HG03280 (cell line): ENCODE measurements at regions not wholly inside any gene's neighbourhood (a gene's known extent, or its start where the extent isn't known, plus 50 kb on each side); places are given as distances from the start of the nearest gene placed in this dataset.

ENCODE experiments used
- ATAC-seq: cut with Tn5 transposase; IDR thresholded peaks from one replicate; pipeline ENCODE4 v1.9.1; 2021; ENCODE audit warnings: mild to moderate bottlenecking, moderate library complexity; ENCODE audit not compliant: unreplicated experiment

DNA sequence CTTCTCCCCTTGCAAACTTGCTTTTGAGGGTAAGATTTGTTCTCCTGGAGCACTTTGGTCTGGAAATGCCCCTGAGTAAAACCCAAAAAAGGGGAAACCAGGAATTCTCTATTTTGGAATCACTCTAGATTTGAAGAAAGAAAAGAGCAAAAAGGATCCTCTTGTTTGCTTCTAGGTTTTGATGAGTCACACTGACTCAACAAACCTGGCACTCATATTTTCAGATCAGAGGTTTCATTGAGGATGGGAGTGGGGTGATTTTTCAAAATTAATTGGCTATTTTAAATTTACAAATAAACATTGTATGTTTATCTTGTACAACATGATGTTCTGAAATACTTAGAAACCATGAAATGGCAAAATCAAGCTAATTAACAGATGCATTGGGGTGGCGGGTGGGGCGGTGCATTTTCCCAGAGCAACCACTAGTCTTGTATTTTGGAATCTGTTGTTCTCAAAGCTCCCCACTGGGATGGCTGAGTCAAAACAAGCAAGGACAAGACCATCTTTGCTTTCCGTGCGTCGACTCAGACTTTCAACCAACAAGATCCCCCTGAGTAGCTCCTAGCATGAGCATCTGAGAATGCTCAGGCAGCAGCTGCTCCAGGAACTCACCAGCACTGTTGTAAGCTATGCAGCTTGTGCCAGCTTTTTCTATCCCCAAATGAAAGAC, 451.4 kb downstream of the WDR72 start:
- no peak for ATAC-seq

DNA sequence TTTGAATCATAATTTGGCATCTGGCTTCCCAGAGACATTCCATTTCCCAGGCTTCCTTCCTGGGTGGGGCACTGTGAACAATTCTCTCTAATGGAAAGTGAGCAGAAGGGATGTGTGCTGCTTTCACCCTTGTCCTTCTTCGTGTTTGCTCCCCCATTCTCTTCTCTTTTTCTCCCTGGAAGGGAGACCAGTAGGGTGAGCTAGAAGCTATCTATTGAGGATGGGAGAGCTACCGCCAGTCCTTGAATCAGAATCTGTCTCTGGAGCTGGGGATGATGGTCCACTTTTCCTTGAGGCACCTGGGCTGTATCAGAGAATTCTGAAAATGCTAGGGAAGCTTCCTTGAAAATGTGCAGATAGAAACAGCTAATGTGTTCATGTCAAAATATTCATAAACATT, 453.9 kb downstream of the WDR72 start:
- ATAC-seq: no peak

DNA sequence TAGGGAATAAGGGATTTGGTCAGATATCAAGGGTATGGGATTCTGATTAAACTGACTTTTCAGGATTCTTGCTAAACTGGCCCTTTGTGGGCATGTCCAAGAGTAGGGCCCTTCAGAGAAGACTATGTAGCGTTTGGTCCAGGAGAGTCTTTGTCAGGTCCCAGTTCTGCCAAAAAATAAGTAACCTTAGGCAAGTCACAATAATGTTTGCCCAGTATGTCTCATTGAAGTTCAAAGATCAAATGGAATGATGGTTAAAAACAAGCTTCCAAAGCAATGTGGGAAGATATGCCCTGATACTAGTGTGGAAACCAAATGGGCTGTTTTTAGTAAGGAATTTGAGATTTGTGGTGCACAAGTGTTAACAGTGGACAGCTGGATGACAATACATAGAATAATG, 454.4 kb downstream of the WDR72 start:
- ATAC-seq: no peak

DNA sequence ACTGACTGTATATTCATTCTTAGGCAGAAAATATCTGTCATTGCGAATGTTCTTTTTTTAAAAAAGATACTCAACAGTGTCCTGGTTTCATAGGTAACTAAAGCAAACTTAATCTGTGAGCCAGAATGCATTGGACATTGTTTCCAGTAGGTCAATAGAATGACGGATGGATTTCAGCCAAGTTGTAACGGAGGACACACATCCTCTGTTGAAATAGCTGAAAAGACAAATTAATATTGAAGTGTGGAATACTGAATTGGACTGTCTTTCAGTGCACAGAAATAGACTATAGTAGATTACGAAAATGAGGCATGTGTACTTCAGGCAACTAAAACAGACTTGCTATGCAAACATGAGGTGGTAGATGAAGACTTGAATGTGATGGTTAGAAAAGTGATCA, 461.6 kb downstream of the WDR72 start:
- no peak for ATAC-seq

DNA sequence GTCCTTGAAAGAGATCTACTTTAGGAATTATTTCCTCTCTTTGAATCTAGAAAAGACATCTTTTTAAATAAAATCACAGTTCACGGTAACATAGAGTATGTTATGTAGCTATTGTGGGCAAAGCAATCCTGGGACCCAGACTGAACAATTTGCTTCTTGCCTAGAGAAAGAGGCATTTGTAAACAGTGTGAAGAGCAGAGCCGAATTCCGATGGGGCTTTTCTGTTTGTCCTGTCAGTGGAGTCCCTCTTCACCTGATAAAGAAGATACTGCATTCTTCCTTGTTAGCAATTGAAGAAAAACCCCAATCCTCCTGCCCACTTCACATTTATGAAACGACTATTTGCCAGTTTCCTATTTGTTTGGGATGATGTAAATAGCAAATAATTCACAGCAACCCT, 462.9 kb downstream of the WDR72 start:
- ATAC-seq: no peak

DNA sequence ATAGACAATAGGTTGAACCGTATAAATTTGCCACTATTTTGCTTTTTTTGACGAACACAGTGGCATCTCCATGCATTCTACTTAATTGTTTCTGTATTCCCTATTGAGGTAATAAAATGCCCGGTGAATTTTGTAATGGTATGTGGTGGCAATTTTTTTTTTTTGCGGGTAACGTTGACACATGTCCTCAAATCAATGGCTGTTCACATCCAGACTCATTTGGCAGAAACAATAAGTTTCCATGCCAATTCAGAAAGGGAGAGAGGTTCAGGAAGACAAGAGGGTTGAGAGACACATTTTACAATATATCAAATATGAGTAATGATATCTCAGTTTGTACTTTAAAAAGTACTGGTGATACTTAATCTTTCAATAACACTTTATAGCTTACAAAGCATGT, 463.9 kb downstream of the WDR72 start:
- no peak for ATAC-seq

DNA sequence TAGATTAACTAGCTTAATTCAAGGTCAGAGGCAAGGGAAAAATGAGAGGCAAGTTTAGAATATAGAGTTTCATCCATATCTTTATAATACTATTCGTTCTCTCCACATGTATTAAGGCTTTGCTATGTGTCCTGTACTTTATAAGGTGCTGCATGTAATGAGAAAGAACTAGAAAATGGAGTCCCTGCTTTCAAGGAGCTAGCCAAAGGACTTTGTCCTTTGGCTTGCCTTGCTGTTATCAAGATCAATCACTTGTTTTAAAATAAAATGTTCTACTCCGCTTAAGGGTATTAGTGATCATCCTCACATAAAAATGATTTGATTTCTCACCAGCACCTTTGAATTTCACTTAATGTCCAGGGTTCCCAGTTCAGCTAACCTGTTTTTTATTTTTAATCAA, 470.9 kb downstream of the WDR72 start:
- no peak for ATAC-seq

DNA sequence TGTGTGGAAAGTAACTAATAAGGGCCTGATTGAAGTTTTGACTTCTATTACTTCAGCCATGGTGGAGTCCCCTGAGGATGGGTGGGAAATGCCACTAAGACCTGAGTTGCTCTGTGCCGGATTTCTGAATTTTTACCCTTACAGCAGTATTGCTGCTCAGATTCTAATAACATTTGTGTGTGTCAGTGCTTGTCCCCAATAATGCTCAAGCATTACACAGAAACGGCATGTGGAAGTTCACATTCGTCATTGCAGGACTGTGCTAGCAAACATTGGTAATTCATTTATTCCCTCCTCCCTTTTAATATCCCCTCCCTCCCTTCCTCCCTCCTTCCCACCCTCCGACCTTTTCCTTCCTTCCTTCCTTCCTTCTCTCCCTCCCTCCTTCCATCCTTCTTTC, 484.5 kb upstream of the ONECUT1 start:
- ATAC-seq: no peak

DNA sequence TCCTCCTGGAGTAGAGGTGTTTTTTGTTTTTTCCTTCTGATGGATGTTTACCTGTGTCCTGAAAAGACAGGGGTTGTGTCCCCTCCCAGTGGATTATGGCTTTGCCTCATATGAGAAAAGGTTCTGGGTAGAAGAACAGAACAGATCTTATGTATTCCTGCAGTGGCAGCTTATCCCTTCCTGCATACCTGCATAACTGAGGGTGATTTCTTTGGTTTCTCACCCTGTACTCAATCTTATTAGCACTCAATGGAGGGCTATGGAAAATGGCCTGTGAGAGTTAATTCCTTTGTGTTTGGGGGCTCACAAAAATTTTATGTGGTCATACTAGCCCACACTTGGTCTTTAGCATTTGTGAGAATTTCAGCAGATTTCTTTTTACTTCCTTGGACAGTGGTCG, 482.0 kb upstream of the ONECUT1 start:
- no peak for ATAC-seq

DNA sequence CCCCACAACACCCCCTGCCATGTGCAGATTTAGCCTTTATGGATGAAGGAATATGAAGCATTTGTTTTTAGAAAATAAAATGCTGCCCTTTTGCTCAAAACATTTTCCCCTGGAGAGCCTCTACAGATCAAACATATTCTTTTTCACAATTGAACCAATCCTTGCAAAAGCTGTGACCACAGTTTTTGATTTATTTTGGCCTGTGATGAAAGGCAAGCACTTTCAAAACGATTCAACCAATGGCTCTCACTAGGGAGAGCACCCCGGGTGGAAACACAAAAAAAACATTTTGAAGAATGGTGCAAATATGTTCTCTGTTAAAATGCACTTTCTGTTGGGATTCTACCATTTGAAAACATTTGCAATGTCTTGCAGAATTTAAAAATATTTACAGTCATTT, 476.0 kb upstream of the ONECUT1 start:
- ATAC-seq: no peak

DNA sequence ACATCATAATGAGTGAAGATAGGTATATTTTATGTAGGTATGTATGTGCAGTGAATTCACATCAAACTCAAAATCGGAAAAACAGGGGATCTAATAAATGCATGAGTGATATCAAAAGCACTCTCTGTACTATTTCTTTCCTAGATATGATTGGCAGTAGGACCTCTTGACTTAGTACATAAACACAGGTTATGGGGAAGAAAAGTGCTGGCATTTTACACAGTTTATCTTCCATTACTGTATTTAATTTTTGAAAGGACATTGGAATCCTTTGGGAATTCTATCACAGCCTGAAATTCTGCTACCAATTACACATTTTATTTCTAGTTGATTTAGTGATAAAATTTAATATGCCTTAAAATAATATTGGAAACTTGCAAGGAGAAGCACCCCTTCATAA, 470.5 kb upstream of the ONECUT1 start:
- no peak for ATAC-seq

DNA sequence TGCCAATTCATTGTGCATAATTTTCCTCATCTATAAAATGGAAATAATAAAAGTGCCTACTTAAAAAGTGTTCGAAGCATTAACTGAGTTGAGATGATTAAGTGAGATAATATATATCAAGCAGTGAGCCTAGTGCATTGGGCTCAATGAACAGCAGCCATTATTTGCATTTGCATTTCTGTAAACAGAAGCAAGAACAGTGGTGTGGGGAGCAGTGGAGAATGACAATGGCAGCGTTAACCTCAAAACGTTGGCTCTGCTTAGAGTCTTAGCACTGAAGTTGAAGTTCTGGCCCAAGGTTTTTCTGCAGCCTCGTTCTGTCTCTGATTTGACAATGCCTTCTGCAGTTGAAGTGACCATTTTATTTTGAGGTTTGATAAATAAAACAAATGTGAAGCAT, 466.3 kb upstream of the ONECUT1 start:
- ATAC-seq: no peak

DNA sequence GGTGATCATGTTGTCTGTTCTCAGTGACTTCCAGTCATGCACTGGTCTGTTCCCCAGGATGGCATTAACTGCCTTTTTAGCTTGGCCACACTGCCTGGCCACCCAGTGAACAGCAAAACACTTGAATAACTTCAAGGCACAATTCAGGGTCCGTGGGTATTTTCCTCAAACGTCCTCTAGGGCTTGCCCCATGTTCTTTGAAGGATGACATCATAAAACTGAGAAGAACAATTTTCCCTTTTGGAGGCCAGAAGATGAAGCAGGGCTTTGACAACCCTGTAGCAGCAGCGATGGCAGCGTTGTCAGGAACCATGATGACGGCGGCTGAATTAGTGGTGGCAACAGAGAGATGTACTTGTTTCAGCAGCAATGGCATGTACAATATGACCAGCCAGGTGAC, 465.9 kb upstream of the ONECUT1 start:
- ATAC-seq: no peak

DNA sequence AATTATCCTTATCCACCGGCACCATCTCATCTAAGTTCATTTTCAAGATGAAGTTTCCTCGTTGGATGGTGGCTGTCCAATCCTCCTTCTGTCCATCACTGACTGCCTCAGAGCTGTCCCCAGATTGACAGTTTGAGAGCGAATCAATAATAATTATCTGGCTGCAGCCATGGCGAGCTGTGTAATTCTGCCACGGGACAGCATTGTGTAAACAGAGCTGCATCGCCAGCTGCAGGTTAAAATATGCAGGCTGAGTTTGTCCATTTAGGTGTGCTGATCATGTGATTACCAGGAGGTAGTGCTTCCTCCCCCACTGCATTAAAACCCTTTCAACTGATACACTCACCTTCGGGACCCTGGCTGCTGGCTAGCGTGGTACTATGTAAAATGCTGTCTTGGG, 461.9 kb upstream of the ONECUT1 start:
- ATAC-seq: no peak

DNA sequence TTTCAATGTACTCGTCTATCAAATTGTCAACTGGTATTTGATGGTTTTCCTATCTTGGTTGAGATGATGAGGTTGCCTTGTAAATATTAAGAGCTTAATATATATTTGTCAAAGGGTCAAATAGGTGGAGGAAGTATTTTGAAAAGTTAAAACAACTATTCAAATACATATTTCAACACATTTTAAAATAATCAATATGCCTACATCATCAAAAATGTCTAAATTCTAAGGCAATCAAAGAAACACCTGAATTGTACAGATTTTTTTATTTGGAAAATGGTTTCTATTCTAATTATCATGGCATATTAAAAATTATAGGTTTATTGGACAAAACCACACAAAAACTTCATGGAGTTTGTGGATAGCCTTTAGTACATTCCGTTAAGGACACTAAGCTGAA, 461.4 kb upstream of the ONECUT1 start:
- ATAC-seq: no peak

DNA sequence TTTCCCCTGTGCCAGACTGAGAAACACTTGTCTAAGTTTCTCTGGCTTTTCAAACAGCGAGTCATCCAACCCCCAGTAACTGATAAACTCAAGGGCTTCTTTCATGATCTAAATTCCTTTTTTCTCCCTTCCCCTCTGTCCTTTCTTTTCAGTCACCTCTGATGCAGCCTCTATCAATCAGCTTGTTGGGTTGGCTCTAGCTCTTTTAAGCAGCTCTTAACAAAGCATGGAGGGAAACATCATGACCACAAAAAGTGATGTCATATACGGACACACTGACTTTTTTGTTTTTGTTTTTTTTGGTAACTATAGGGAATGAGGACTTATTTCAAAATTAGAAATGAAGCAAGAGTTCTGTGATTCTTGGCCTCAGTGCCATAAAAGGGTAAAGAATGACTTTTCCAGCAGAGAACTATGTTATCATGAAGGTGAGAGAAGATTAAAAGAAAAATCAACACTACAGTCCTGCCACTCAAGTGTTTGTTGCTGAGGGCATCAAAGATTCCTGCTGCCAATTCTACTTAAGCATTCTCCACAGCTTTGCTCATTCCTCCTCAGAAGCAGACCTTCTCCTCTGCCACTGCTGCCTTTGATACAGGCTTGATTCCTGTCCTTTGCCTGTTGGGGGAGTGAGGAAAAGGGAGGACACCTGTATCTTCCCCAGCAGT, 457.0 kb upstream of the ONECUT1 start:
- no peak for ATAC-seq

DNA sequence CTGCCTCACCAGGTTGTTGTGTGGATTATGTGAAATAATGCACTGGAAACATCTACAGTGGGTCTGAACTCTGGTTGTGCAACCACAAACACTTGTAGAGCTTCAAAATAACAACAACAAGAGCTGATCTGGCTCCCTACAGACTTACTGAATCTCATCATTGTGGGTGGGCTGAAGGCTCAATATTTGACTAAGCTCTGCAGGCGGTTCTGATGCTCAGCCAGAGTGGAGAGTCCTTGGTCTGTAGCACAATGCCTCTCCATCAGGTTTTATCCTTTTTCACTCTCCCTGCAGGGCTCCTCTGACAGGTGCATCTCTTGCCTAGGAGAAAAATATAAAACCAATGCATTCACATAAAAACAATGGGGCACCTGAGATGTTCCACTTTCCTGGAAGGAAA, 456.3 kb upstream of the ONECUT1 start:
- no peak for ATAC-seq

DNA sequence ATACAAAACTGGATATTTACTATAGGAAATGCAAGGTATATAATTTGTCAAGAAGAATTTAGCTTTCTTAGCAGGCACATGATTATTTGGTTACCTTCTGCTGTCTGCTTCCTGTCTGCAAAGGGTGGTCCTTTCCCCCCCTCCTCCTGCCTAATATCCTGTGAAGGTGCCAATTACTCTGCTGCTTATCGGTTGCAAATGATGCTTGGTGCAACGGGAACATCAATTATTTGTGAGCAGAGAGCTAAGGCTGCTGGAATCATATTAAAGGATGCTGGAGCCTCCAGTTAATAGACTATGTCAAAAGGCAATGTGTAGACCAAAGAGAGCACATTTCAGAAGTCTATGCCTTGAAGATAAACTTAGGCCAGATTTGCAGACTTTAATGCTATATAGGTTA, 443.7 kb upstream of the ONECUT1 start:
- ATAC-seq: no peak

DNA sequence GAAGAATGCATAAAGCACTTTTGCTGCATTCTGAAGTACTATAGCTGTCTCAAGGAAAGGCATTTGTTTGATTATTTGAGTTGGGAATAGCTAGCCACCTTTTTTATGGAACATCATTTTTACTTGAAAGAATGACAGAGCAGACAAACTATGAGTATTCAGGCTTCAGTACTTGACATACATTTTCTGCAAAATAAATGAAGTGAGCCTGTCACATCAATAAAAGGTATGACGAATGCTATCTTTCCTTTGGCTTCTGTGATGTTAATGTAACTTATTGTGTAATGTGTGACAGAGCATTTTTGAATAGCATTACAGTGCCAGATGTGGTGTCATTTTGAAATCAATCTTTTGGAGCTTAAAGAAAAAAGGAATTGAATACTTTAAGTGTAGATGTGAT, 440.3 kb upstream of the ONECUT1 start:
- no peak for ATAC-seq

DNA sequence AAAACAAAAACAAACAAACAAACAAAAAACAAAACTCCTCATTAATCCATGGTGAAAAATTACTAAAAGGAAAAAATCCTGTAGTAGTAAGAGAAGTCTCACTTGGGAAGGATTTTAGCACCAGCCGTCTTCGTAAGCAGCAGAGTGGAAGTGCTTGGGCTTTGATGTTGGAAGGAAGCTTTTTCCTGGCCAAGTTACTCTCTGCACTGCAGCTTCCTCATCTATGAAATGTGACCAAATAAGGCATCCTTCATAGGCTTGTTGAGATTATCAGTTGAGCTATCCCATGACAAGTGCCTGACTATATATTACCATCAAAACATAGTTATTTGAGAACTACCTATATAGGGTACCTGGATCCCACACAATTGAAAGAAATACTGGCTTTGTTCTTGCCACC, 436.4 kb upstream of the ONECUT1 start:
- no peak for ATAC-seq

DNA sequence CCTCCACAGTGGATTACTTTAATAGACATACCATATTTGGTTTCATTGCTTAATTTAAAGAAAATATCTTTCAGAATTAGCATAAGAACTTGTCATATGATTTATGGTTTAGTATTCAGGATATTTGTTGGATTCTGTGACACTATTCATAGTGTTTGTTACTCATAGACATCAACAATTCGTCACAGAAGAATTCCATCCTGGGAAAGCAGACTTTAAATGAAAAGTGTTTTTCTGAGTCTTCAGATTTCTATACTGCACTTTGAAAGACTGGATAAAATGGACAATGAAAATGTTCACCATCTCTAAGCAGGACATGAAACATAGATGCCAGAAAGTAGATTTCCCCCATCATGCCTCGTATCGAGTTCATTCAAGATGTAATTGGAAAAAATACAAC, 435.6 kb upstream of the ONECUT1 start:
- no peak for ATAC-seq

DNA sequence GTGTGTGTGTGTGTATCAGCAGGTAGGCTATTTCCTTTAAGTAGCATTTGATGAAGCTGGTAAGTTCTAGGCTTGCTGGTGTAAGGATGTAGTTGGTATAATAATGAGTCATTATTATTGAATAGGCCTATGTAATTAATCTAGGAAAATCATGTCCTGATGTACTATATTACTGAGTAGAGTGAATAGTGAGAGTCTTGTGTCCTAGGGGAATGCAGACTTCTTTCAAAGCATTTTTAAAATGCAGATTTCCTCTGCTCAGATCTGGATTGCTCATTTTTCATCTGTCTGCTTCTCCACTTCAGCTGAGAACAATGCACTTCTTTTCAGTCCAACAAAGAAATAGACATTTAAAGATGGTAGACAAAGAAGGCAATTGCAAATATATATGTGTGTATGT, 434.2 kb upstream of the ONECUT1 start:
- ATAC-seq: no peak

DNA sequence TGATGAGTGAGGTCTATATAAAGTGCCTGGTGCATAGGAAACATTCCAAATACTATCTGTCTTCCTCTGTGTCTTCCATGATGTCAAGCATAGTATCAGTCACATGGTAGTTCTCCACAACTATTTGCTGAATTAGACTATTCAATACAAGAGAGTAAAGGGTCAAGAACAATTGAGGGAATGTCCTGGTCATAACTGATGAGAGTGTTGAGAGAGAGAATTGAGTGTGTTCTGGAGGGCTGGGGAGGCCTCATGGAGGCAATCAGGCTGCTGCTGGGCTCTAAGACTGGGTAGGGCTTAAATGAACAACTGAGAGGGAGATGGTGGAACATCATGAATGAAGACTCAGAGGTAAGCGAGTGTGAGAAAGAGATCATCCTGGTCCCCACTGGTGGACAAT, 433.7 kb upstream of the ONECUT1 start:
- no peak for ATAC-seq
